H1 (cell line): ENCODE measurements at regions not wholly inside any gene's neighbourhood (a gene's known extent, or its start where the extent isn't known, plus 50 kb on each side); places are given as distances from the start of the nearest gene placed in this dataset.

Experiments used
- CEBPB ChIP-seq: IDR thresholded peaks from 2 replicates; pipeline ENCODE4 v1.6.1; 2012; ENCODE audit warnings: low read depth, low read length
- CTCF ChIP-seq, 3 experiments: IDR thresholded peaks; 1 replicate in 2 of 3; 2 replicates in 1 of 3; pipeline versions ENCODE4 v1.5.1 to v1.6.1; 2011; ENCODE audit warnings: low read length in 3 of 3, mild to moderate bottlenecking in 3 of 3, inconsistent platforms in 2 of 3, low read depth in 1 of 3, moderate library complexity in 1 of 3; ENCODE audit not compliant: insufficient read depth in 1 of 3; ENCODE audit errors: control extremely low read depth in 1 of 3
- E2F6 ChIP-seq: IDR thresholded peaks from 2 replicates; pipeline ENCODE4 v1.6.1; 2012; ENCODE audit warnings: inconsistent platforms
- EZH2 ChIP-seq: fragments of 200-600 bp; sonication (generic); IDR thresholded peaks from 2 replicates; pipeline ENCODE4 v1.7.1; 2012; ENCODE audit warnings: low read depth, mild to moderate bottlenecking, moderate library complexity, low read length, inconsistent platforms; ENCODE audit not compliant: severe bottlenecking
- KDM5A ChIP-seq: fragments of 200-600 bp; IDR thresholded peaks from 2 replicates; pipeline ENCODE4 v1.7.1; 2012; ENCODE audit warnings: mild to moderate bottlenecking, low read length, inconsistent platforms, mixed read lengths
- RAD21 ChIP-seq, 2 experiments: IDR thresholded peaks in 1 of 2; conservative IDR thresholded peaks in 1 of 2; 2 replicates each; pipeline ENCODE4 v1.6.1; 2011; ENCODE audit warnings: low read depth in 2 of 2, low read length in 2 of 2, improper control_type of control experiment in 1 of 2, inconsistent platforms in 1 of 2, mild to moderate bottlenecking in 1 of 2, moderate library complexity in 1 of 2
- RBBP5 ChIP-seq: IDR thresholded peaks from 2 replicates; pipeline ENCODE4 v1.7.1; 2012; ENCODE audit warnings: low read depth, mild to moderate bottlenecking, inconsistent platforms, low read length, moderate library complexity, borderline replicate concordance
- RFX5 ChIP-seq: IDR thresholded peaks from 2 replicates; pipeline ENCODE4 v1.6.1; 2011; ENCODE audit warnings: low read depth, low read length, improper control_type of control experiment, borderline replicate concordance
- TCF12 ChIP-seq: IDR thresholded peaks from 2 replicates; pipeline ENCODE4 v1.6.1; 2011; ENCODE audit warnings: low read depth, mild to moderate bottlenecking, low read length
- YY1 ChIP-seq: IDR thresholded peaks from 2 replicates; pipeline ENCODE4 v1.6.1; 2011; ENCODE audit warnings: low read depth, mild to moderate bottlenecking, low read length

GRCh38 chr1:177780096-177780700 is 189.7 kb downstream of the SEC16B start (continued):
- TF ChIP-seq YY1: no peak
- peak in 2 of 3 experiments; percentile 56 to 68; a peak in 2 of 4 replicates for TF ChIP-seq CTCF (IDR thresholded peaks at IDR 0.05; ENCODE audit: control extremely low read depth in 1 of 3, insufficient read depth in 1 of 3, low read depth in 1 of 3, low read length in 3 of 3)
- no peak for TF ChIP-seq RFX5
- no peak for TF ChIP-seq RBBP5
- peak; percentile 45; the same call in 1 of the 2 replicates for TF ChIP-seq E2F6
- TF ChIP-seq CEBPB: peak; percentile 87
- TF ChIP-seq KDM5A: no peak
- peak; percentile 81 to 86 for TF ChIP-seq RAD21 (IDR thresholded peaks at IDR 0.05 in 1 of 2, conservative IDR thresholded peaks at IDR 0.05 in 1 of 2; ENCODE audit: low read depth in 2 of 2, low read length in 2 of 2)
- TF ChIP-seq TCF12: no peak
- no peak for TF ChIP-seq EZH2
